Kidney epithelial cell (primary cell): ENCODE measurements at regions not wholly inside any gene's neighbourhood (a gene's known extent, or its start where the extent isn't known, plus 50 kb on each side); places are given as distances from the start of the nearest gene placed in this dataset.

Experiments used
- DNase-seq: peaks from one replicate; pipeline ENCODE4 v3.0.0-alpha.2; 2010; ENCODE audit warnings: low read depth
- H3K27me3 ChIP-seq: 2 replicates; pipeline ENCODE4 v1.6.0; 2011; ENCODE audit warnings: low read length; ENCODE audit not compliant: control insufficient read depth, insufficient read depth
- H3K36me3 ChIP-seq: 2 replicates; pipeline ENCODE4 v1.5.1; 2011; ENCODE audit warnings: low read length; ENCODE audit not compliant: control insufficient read depth, insufficient read depth
- H3K4me3 ChIP-seq: 2 replicates; pipeline ENCODE4 v1.5.1; 2011; ENCODE audit warnings: low read depth, mild to moderate bottlenecking, control low read depth, low read length
- CTCF ChIP-seq: IDR thresholded peaks from 2 replicates; pipeline ENCODE4 v1.5.1; 2011; ENCODE audit warnings: mild to moderate bottlenecking, moderate library complexity, low read length, control low read depth, inconsistent platforms; ENCODE audit not compliant: insufficient read depth, poor library complexity, severe bottlenecking

DNA sequence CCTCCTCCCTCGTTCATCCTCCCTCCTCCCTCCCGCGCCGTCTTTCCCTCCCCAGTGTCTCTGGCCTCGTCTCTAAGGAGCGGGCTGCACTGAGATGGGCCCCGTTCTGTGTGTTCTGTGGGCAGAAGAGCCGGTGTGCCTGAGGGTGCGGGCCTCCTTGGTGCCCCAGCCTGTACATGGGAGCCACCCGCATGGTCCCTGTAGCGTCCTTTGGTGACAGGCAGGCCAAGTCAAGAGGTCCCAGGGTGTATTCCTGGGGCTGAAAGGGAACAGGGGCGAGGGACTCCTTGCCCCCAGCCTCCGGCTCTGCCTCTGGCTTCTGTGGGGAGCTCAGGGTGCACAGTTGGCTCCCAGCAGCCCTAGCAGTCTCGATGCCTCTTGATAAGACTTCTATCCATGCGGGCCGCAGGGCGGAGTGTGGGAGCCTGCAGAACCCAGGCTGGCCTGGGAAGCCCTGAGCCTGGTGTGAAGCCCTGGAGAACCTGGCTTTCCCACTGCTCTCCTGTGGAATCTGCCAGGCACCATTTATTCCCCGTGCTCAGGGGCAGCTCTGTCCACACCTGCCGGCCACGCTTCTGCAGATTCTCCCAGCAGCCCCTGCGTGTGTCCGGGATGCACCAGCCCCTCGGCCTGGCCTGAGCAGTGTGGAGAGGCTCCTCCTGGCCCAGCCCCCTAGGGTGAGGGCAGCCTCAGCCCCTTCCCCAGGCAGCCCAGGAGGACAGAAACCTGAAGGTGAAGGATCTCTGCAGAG, 181.3 kb downstream of the KIF26A start:
- TF ChIP-seq CTCF: no peak
- peaks cover 6% of the 10 kb centered on the region for H3K27me3 ChIP-seq

DNA sequence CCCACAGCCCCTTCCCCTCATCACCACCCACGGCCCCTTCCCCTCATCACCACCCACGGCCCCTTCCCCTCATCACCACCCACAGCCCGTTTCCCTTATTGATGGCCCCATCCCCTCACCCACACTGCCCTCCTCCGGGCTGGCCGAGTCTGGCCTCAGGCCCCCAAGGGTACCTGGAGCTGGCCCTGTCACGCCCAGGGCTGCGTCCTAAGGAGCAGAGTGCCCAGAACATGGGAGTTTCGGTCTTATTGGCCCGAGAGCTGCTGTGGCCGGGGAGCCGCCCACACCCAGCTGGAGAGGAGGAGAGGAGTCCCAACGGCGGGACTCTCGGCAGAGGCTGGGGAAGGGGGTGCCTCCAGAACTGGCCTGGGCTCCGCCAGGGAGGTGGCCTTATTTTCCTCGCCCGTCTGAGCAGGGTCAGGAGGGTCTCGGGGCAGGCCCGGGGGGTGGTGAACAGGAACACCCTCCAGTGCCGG, 182.3 kb downstream of the KIF26A start:
- no peak for DNase-seq
- no peak for TF ChIP-seq CTCF
- Histone ChIP-seq H3K27me3 (peaks cover 6% of the 10 kb centered on the region), H3K36me3 (no peaks in the 10 kb centered on the region), H3K4me3 (no peak overlapping the region)

More for the DNA sequence above, 181.3 kb downstream of the KIF26A start:
- Histone ChIP-seq H3K4me3 (no peak overlapping the region), H3K36me3 (no peaks in the 10 kb centered on the region)
- no peak for DNase-seq

- peaks cover 6% of the 10 kb centered on the region for H3K27me3 ChIP-seq
- no peak overlapping the region for H3K4me3 ChIP-seq
- H3K36me3 ChIP-seq: no peaks in the 10 kb centered on the region
- TF ChIP-seq CTCF: no peak
- DNase-seq: no peak
These were observed 182.9 kb downstream of the KIF26A start for GRCh38 chr14:104321088-104321801.

GRCh38 chr14:104321802-104322130, 183.4 kb downstream of the KIF26A start:
- peaks cover 6% of the 10 kb centered on the region for H3K27me3 ChIP-seq
- TF ChIP-seq CTCF: no peak
- H3K4me3 ChIP-seq: no peak overlapping the region
- no peaks in the 10 kb centered on the region for H3K36me3 ChIP-seq
- no peak for DNase-seq

DNA sequence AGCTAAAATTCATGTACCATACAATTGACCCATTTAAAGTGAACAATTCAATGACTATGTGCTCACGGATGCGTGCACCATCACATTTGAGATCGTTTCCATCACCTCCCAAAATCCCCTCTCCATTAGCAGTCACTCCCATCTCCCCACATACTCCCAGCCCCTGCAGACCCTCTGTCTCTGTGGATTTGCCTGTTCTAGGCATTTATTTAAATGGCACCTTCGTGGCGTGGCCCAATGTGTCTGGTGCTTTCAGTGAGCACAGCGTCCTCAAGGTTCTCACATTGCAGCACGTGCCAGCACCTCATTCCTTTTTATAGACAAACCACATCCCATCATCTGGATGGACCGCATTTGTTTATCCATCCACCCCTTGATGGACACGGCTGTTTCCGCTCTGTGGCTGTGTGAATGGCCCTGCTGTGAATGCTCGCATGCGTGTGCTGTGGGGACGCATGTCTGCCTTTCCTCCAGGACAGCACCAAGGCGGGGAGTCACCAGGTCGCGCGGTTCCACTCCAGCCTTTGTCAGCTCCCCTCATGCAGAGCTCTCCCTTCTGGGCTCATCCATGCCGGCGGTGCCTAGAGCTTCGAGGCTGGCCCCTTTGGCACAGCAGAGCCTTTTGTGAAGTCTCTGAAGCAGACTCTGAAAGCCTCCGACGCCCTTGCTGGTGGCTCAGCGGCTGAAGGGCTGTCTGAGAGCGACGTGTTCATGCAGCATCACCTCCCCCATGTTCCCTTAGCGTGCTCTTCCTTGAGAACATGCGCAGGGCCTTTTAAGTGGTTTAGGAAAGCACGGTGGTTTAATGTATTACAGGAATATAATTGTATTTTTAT, 184.4 kb downstream of the KIF26A start:
- no peak for TF ChIP-seq CTCF
- Histone ChIP-seq H3K36me3 (no peaks in the 10 kb centered on the region), H3K27me3 (peaks cover 6% of the 10 kb centered on the region), H3K4me3 (no peak overlapping the region)
- DNase-seq: no peak
